SK-N-SH (cell line): ENCODE measurements at regions not wholly inside any gene's neighbourhood (a gene's known extent, or its start where the extent isn't known, plus 50 kb on each side); places are given as distances from the start of the nearest gene placed in this dataset.
A peak's percentile ranks its signal among the peaks of the same experiment; 100 is the strongest.
"Not testable (repeated sequence)": the region's sequence is repeated elsewhere in the genome, so short reads cannot be mapped to it uniquely, and the experiment has no call there.

ENCODE experiments used
- CTCF ChIA-PET: fragments of 300-600, 350-600 bp; formaldehyde crosslinking; extraction: SDS; loops from one replicate; lab custom pipeline; 2021; lab: Yijun Ruan, JAX
- POLR2A ChIA-PET: fragments of 350-600 bp; sonication (Branson Sonifier 250); formaldehyde crosslinking; extraction: SDS; loops from one replicate; lab custom pipeline; 2020; ENCODE audit warnings: antibody characterized with exemption, inconsistent platforms; lab: Yijun Ruan, JAX
- DNase-seq: peaks from one replicate; pipeline ENCODE4 v3.0.0; 2012
- H2AFZ ChIP-seq: fragments of 200-600 bp; sonication (generic); 2 replicates; pipeline ENCODE4 v1.8.1; 2016; ENCODE audit warnings: antibody characterized with exemption, mild to moderate bottlenecking, low read depth
- H3F3A ChIP-seq: fragments of 200-600 bp; sonication (generic); replicated peaks from 2 replicates; pipeline ENCODE3; 2016; ENCODE audit warnings: antibody characterized with exemption, mild to moderate bottlenecking; ENCODE audit not compliant: insufficient read depth
- H3K27ac ChIP-seq, 2 experiments: fragments of 200-500 bp in 1 of 2; fragments of 200-600 bp in 1 of 2; sonication (Bioruptor generic) in 1 of 2; sonication (generic), shearing (Covaris generic) in 1 of 2; 2 replicates each; pipeline versions ENCODE4 v1.5.1 to v1.6.1; 2014 to 2016; ENCODE audit warnings: low read depth in 2 of 2, inconsistent platforms in 1 of 2, low read length in 1 of 2, mild to moderate bottlenecking in 1 of 2, mixed read lengths in 1 of 2
- H3K27me3 ChIP-seq: fragments of 200-600 bp; sonication (generic), shearing (Covaris generic); 2 replicates; pipeline ENCODE4 v1.6.1; 2016; ENCODE audit warnings: mixed run types; ENCODE audit not compliant: insufficient read depth
- H3K36me3 ChIP-seq, 2 experiments: fragments of 200-500 bp in 1 of 2; fragments of 200-600 bp in 1 of 2; sonication (Bioruptor generic) in 1 of 2; sonication (generic) in 1 of 2; replicated peaks in 1 of 2; 2 replicates each; pipeline versions ENCODE3 to v1.5.1; 2014 to 2016; ENCODE audit warnings: low read length in 1 of 2, mild to moderate bottlenecking in 1 of 2; ENCODE audit not compliant: insufficient read depth in 2 of 2, control insufficient read depth in 1 of 2
- H3K4me1 ChIP-seq, 2 experiments: fragments of 200-500 bp in 1 of 2; fragments of 200-600 bp in 1 of 2; sonication (Bioruptor generic) in 1 of 2; sonication (generic), shearing (Covaris generic) in 1 of 2; 2 replicates each; pipeline versions ENCODE4 v1.5.1 to v1.6.1; 2014 to 2016; ENCODE audit warnings: low read depth in 1 of 2, low read length in 1 of 2, mixed run types in 1 of 2; ENCODE audit not compliant: insufficient read depth in 2 of 2, control insufficient read depth in 1 of 2
- H3K4me2 ChIP-seq: fragments of 200-600 bp; sonication (generic), shearing (Covaris generic); 2 replicates; pipeline ENCODE4 v1.6.1; 2017; ENCODE audit warnings: mixed run types
- H3K4me3 ChIP-seq, 2 experiments: fragments of 200-500 bp in 1 of 2; fragments of 200-600 bp in 1 of 2; sonication (Bioruptor generic) in 1 of 2; sonication (generic), shearing (Covaris generic) in 1 of 2; 2 replicates each; pipeline versions ENCODE4 v1.5.1 to v1.8.1; 2014 to 2016; ENCODE audit warnings: low read depth in 2 of 2, inconsistent platforms in 1 of 2, low read length in 1 of 2, mild to moderate bottlenecking in 1 of 2, mixed read lengths in 1 of 2, moderate library complexity in 1 of 2
- H3K79me2 ChIP-seq: fragments of 200-600 bp; sonication (generic); 2 replicates; pipeline ENCODE4 v1.8.1; 2017; ENCODE audit warnings: mild to moderate bottlenecking; ENCODE audit not compliant: insufficient read depth
- H3K9ac ChIP-seq: fragments of 200-600 bp; sonication (generic); 2 replicates; pipeline ENCODE4 v1.6.1; 2017; ENCODE audit warnings: mixed run types
- H3K9me2 ChIP-seq: fragments of 200-600 bp; sonication (generic); 2 replicates; pipeline ENCODE4 v1.6.1; 2017; ENCODE audit warnings: mixed run types
- H3K9me3 ChIP-seq: fragments of 200-600 bp; sonication (generic); 2 replicates; pipeline ENCODE4 v1.6.1; 2017; ENCODE audit warnings: mixed run types, mild to moderate bottlenecking, moderate library complexity
- H4K20me1 ChIP-seq: fragments of 200-600 bp; sonication (generic); 2 replicates; pipeline ENCODE4 v1.6.1; 2017; ENCODE audit warnings: mild to moderate bottlenecking, mixed run types; ENCODE audit not compliant: insufficient read depth
- ELF1 ChIP-seq: IDR thresholded peaks from 2 replicates; pipeline ENCODE4 v1.4.0; 2012
- EZH2phosphoT487 ChIP-seq: fragments of 200-600 bp; sonication (generic); IDR thresholded peaks from 2 replicates; pipeline ENCODE4 v1.6.1; 2017; ENCODE audit warnings: low read depth, mixed run types, mild to moderate bottlenecking, antibody characterized with exemption, moderate library complexity, borderline replicate concordance
- FOSL2 ChIP-seq: IDR thresholded peaks from 2 replicates; pipeline ENCODE4 v1.4.0; 2012; ENCODE audit warnings: low read depth, mild to moderate bottlenecking, moderate library complexity, borderline replicate concordance
- NFIC ChIP-seq: IDR thresholded peaks from 2 replicates; pipeline ENCODE4 v1.4.0; 2012; ENCODE audit warnings: borderline replicate concordance
- POLR2AphosphoS5 ChIP-seq: IDR thresholded peaks from 2 replicates; pipeline ENCODE4 v1.6.1; 2012; ENCODE audit warnings: low read depth, low read length
- RAD21 ChIP-seq: IDR thresholded peaks from 2 replicates; pipeline ENCODE4 v1.6.1; 2012; ENCODE audit warnings: mild to moderate bottlenecking, low read length
- SMC3 ChIP-seq: IDR thresholded peaks from 2 replicates; pipeline ENCODE4 v1.6.1; 2012; ENCODE audit warnings: low read depth, low read length, improper control_type of control experiment
- TCF12 ChIP-seq: IDR thresholded peaks from 2 replicates; pipeline ENCODE4 v1.4.0; 2012
- ZBTB33 ChIP-seq: IDR thresholded peaks from 2 replicates; pipeline ENCODE4 v1.4.0; 2012; ENCODE audit warnings: low read depth, borderline replicate concordance
- WGBS: methylation state at CpG from one replicate; pipeline ENCODE4 v1.1.6; 2017; ENCODE audit warnings: low lambda C conversion rate; 5-methylcytosine and 5-hydroxymethylcytosine counted together
- TF ChIP-seq, protein P1 (sequence below): fragments of 200-600 bp; sonication (generic); IDR thresholded peaks from 2 replicates; pipeline ENCODE4 v1.6.1; 2017; ENCODE audit warnings: antibody characterized with exemption, mild to moderate bottlenecking, moderate library complexity

DNA sequence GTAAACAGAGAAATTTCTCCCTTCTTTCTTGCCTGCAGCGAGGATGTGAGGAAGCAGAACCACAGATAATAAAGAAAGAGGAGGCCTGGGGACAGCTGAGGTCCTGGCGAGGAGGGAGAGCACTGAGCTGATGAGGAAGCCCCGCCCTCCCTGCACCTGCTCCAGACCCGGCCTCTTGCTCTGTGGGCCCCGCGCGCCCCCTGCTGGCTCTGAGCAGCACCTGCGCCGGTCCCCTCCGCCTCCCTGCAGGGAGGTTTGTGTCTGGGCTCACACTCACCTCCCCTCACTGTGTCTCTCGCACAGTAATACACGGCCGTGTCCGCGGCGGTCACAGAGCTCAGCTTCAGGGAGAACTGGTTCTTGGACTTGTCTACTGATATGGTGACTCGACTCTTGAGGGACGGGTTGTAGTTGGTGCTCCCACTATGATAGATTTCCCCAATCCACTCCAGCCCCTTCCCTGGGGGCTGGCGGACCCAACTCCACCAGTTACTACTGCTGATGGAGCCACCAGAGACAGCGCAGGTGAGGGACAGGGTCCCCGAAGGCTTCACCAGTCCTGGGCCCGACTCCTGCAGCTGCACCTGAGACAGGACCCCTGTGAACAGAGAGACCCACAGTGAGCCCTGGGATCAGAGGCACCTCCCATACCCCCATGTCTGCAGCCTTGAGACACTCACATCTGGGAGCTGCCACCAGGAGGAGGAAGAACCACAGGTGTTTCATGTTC, 485.4 kb downstream of the TMEM121 start:
- H3K4me1 ChIP-seq, H3K4me3 ChIP-seq, H3K9me2 ChIP-seq, H3K9ac ChIP-seq, H3K36me3 ChIP-seq, H4K20me1 ChIP-seq, H3K79me2 ChIP-seq: not testable (repeated sequence)
- peaks cover 28% of the 10 kb centered on the region; the same call in 1 of the 2 replicates for H3K27me3 ChIP-seq
- WGBS: 0% methylated on average over 1 of the region's 22 CpGs
- peak; percentile 57 for DNase-seq
- peak; percentile 35 for TF ChIP-seq RAD21
- TF ChIP-seq, protein P1, sequence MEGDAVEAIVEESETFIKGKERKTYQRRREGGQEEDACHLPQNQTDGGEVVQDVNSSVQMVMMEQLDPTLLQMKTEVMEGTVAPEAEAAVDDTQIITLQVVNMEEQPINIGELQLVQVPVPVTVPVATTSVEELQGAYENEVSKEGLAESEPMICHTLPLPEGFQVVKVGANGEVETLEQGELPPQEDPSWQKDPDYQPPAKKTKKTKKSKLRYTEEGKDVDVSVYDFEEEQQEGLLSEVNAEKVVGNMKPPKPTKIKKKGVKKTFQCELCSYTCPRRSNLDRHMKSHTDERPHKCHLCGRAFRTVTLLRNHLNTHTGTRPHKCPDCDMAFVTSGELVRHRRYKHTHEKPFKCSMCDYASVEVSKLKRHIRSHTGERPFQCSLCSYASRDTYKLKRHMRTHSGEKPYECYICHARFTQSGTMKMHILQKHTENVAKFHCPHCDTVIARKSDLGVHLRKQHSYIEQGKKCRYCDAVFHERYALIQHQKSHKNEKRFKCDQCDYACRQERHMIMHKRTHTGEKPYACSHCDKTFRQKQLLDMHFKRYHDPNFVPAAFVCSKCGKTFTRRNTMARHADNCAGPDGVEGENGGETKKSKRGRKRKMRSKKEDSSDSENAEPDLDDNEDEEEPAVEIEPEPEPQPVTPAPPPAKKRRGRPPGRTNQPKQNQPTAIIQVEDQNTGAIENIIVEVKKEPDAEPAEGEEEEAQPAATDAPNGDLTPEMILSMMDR: peak; percentile 49
- TF ChIP-seq SMC3: peak; percentile 30
- TF ChIP-seq, all 33 proteins: peak for 3; not testable (repeated sequence) for 30
- H3K4me2 ChIP-seq, CTCF ChIA-PET, POLR2A ChIA-PET, H2AFZ ChIP-seq, H3K27ac ChIP-seq, H3K9me3 ChIP-seq, H3F3A ChIP-seq: not testable (repeated sequence)

DNA sequence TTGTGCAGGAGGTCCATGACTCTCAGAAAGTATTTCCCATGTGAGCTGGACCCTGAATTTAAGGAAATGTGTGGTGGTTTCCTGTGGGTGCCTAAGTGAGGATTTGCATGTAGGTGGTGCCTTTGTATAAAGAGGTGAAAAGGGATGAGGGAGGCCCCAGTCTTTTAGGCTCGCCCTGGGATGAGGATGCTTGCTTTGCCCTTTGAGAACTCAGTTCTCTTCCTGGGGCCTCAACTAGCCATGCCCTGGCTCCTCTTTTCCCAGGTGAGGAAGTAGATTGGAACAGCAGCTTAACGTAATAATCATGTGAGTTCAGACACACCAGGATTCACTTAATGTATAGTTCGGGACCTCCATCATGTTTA, 486.0 kb downstream of the TMEM121 start:
- H3K9me2 ChIP-seq, H3K79me2 ChIP-seq, H3K4me3 ChIP-seq, H3K4me2 ChIP-seq, H3K9me3 ChIP-seq, H3F3A ChIP-seq, H3K36me3 ChIP-seq, H2AFZ ChIP-seq, DNase-seq, H3K9ac ChIP-seq, H3K27ac ChIP-seq, H4K20me1 ChIP-seq, H3K4me1 ChIP-seq, POLR2A ChIA-PET: not testable (repeated sequence)
- CTCF ChIA-PET: interaction anchor here (1.4 kb wide), 1 partner anchor 475 kb away, joined by 4 read pairs; no protein-coding TSS in a partner anchor
- H3K27me3 ChIP-seq: peaks cover 28% of the 10 kb centered on the region; the same call in 1 of the 2 replicates
- 3% methylated on average over 3 of the region's 3 CpGs for WGBS

DNA sequence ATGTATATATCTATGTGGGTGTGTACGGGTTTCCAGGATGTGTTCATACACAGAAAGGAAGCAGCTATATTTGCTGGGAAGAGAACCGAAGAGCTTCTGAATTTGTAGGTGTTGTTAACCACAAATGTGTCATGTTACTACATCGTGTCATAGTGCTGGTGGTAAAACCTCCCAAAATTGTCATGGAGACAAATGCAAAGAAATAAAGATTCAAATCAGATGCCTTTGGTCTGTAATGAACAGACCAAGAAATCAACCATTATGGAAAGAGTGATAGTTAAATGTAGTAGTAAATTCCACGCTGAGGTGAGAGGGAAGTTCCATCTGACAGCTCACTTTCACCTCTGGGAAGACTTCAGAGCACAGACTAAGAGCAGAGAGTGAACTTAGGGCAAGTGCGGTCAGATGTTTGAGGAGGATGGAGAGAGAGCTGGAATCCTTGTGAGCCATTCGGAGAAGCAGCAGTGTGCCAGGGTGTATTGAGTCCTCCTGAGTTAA, 487.5 kb downstream of the TMEM121 start:
- no peak overlapping the region for H3K4me3 ChIP-seq
- H3K79me2 ChIP-seq: no peaks in the 10 kb centered on the region
- CTCF ChIA-PET: interaction anchor here (1.0 to 1.4 kb wide), 2 partner anchors 40 to 477 kb away, joined by 3 to 4 read pairs; no protein-coding TSS in a partner anchor
- POLR2A ChIA-PET: no interaction called here
- H3K4me2 ChIP-seq: no peak overlapping the region
- no peaks in the 10 kb centered on the region for H3F3A ChIP-seq
- no peak for DNase-seq
- H4K20me1 ChIP-seq: no peaks in the 10 kb centered on the region
- H3K27ac ChIP-seq: no peak overlapping the region
- no peaks in the 10 kb centered on the region for H3K9me3 ChIP-seq
- WGBS: 9% methylated on average over 6 of the region's 6 CpGs
- H3K4me1 ChIP-seq: no peaks in the 10 kb centered on the region
- H2AFZ ChIP-seq: no peak overlapping the region
- no peaks in the 10 kb centered on the region for H3K9me2 ChIP-seq
- H3K36me3 ChIP-seq: no peaks in the 10 kb centered on the region
- H3K9ac ChIP-seq: no peak overlapping the region
- peaks cover 28% of the 10 kb centered on the region; the same call in 1 of the 2 replicates for H3K27me3 ChIP-seq
- TF ChIP-seq ELF1 (no peak), FOSL2 (no peak), NFIC (no peak), ZBTB33 (no peak), TCF12 (no peak), POLR2AphosphoS5 (no peak), EZH2phosphoT487 (no peak), SMC3 (no peak)
- TF ChIP-seq, protein P1: no peak
